PC-3 (cell line): ENCODE measurements at regions not wholly inside any gene's neighbourhood (a gene's known extent, or its start where the extent isn't known, plus 50 kb on each side); places are given as distances from the start of the nearest gene placed in this dataset.

Source experiments
- ATAC-seq: fragments of 200-7000 bp; cut with Tn5 transposase; 2 replicates; pipeline ENCODE4 v1.9.1; 2020; ENCODE audit warnings: mild to moderate bottlenecking, moderate library complexity
- BruUV-seq: library from RNA; stranded (reverse); fragments of 400-500 nt; replicated peaks from 2 replicates; lab custom pipeline; 2021; lab: Mats Ljungman, UMichigan
- CTCF ChIA-PET: fragments of 300-600 bp; sonication (Branson Sonifier 250); formaldehyde crosslinking; loops from one replicate; lab custom pipeline; 2022; ENCODE audit warnings: antibody characterized with exemption; lab: Charles Lee
- POLR2A ChIA-PET: fragments of 300-600 bp; sonication (Branson Sonifier 250); formaldehyde crosslinking; loops from one replicate; lab custom pipeline; 2022; ENCODE audit warnings: antibody characterized with exemption; ENCODE audit not compliant: unreplicated experiment; lab: Charles Lee
- DNase-seq: peaks from one replicate; pipeline ENCODE4 v3.0.0-alpha.2; 2015
- H2AFZ ChIP-seq: fragments of 300-600 bp; sonication (generic); 2 replicates; pipeline ENCODE4 v1.6.0; 2016; ENCODE audit warnings: antibody characterized with exemption, low read length
- H3F3A ChIP-seq: fragments of 300-600 bp; sonication (generic); one replicate; pipeline ENCODE4 v1.6.0; 2017; ENCODE audit warnings: antibody characterized with exemption, low read length, control low read depth, mild to moderate bottlenecking; ENCODE audit not compliant: unreplicated experiment
- H3K27ac ChIP-seq: fragments of 300-600 bp; sonication (generic); 2 replicates; pipeline ENCODE4 v1.5.1; 2016; ENCODE audit warnings: mild to moderate bottlenecking, low read length
- H3K27me3 ChIP-seq: fragments of 300-600 bp; sonication (generic); 2 replicates; pipeline ENCODE4 v1.6.1; 2016; ENCODE audit warnings: low read length, mixed read lengths
- H3K36me3 ChIP-seq: fragments of 300-600 bp; sonication (generic); 2 replicates; pipeline ENCODE4 v1.6.1; 2016; ENCODE audit warnings: low read depth, mixed run types, low read length, mixed read lengths
- H3K4me1 ChIP-seq: fragments of 300-600 bp; sonication (generic); 2 replicates; pipeline ENCODE4 v1.5.1; 2016; ENCODE audit warnings: low read length; ENCODE audit not compliant: insufficient read depth
- H3K4me2 ChIP-seq: fragments of 300-600 bp; sonication (generic); 2 replicates; pipeline ENCODE4 v1.6.0; 2016; ENCODE audit warnings: low read length
- H3K4me3 ChIP-seq: fragments of 300-600 bp; sonication (generic); 2 replicates; pipeline ENCODE4 v1.5.1; 2016; ENCODE audit warnings: mild to moderate bottlenecking, low read length, mixed read lengths
- H3K79me2 ChIP-seq: fragments of 300-600 bp; sonication (generic); 2 replicates; pipeline ENCODE4 v1.6.1; 2017; ENCODE audit warnings: low read length, mixed read lengths
- H3K9ac ChIP-seq: fragments of 300-600 bp; sonication (generic); 2 replicates; pipeline ENCODE4 v1.6.0; 2016; ENCODE audit warnings: mild to moderate bottlenecking, low read length
- H3K9me2 ChIP-seq: fragments of 300-600 bp; sonication (generic); replicated peaks from 2 replicates; pipeline ENCODE4 v1.6.1; 2016; ENCODE audit warnings: mixed run types, low read length, mixed read lengths
- H3K9me3 ChIP-seq: fragments of 300-600 bp; sonication (generic); 2 replicates; pipeline ENCODE4 v1.6.1; 2016; ENCODE audit warnings: low read length, mixed read lengths
- H4K20me1 ChIP-seq: fragments of 300-600 bp; sonication (generic); 2 replicates; pipeline ENCODE4 v1.6.1; 2016; ENCODE audit warnings: low read length, mixed read lengths
- CTCF ChIP-seq: fragments of 300-600 bp; sonication (generic); conservative IDR thresholded peaks from 2 replicates; pipeline ENCODE4 v1.5.1; 2017; ENCODE audit warnings: antibody characterized with exemption, low read depth, mild to moderate bottlenecking, low read length
- EZH2 ChIP-seq: fragments of 300-600 bp; sonication (generic); IDR thresholded peaks from one replicate; pipeline ENCODE4 v1.6.1; 2017; ENCODE audit warnings: antibody characterized with exemption, mild to moderate bottlenecking, low read length; ENCODE audit not compliant: unreplicated experiment
- EZH2phosphoT487 ChIP-seq: fragments of 300-600 bp; sonication (generic); IDR thresholded peaks from 2 replicates; pipeline ENCODE4 v1.6.1; 2018; ENCODE audit warnings: mild to moderate bottlenecking, antibody characterized with exemption, low read length, borderline replicate concordance
- intact Hi-C: fragments of 100-400 bp; cut with micrococcal nuclease; formaldehyde crosslinking; loops from 2 replicates; pipeline ENCODE4 v1.9.0; 2023

- CTCF ChIA-PET, result no interaction called here
- H3K27me3 ChIP-seq, result no peaks in the 10 kb centered on the region
- TF ChIP-seq EZH2phosphoT487 (no peak), CTCF (no peak), EZH2 (no peak)
- intact Hi-C loops, result no loop called here
- POLR2A ChIA-PET, result no interaction called here
- no peak for DNase-seq
- no peaks in the 10 kb centered on the region for H3K9me2 ChIP-seq
- no peaks in the 10 kb centered on the region for H3F3A ChIP-seq
- H3K4me1 ChIP-seq, result no peaks in the 10 kb centered on the region
- H3K4me3 ChIP-seq, result no peak overlapping the region
- H2AFZ ChIP-seq, result no peak overlapping the region
- H4K20me1 ChIP-seq, result no peaks in the 10 kb centered on the region
- H3K36me3 ChIP-seq, result no peaks in the 10 kb centered on the region
- 0 out of 2 replicates have a peak, but pooled peaks cover 9% of the 10 kb centered on the region for H3K9me3 ChIP-seq
- no peak for ATAC-seq
- H3K79me2 ChIP-seq, result no peaks in the 10 kb centered on the region
- H3K27ac ChIP-seq, result no peak overlapping the region
- no peak overlapping the region for H3K9ac ChIP-seq
- no TSS peak for BruUV-seq
- H3K4me2 ChIP-seq, result no peak overlapping the region
Observed at GRCh38 chr3:6540981-6541380, 319.9 kb upstream of the GRM7 start.

- Histone ChIP-seq H3K4me2 (no peak overlapping the region), H3K36me3 (no peaks in the 10 kb centered on the region), H3K27ac (no peak overlapping the region), H3K79me2 (no peaks in the 10 kb centered on the region), H3K9me2 (no peaks in the 10 kb centered on the region), H4K20me1 (no peaks in the 10 kb centered on the region), H3K4me1 (no peaks in the 10 kb centered on the region), H3F3A (no peaks in the 10 kb centered on the region), H3K27me3 (no peaks in the 10 kb centered on the region), H3K4me3 (no peak overlapping the region), H3K9ac (no peak overlapping the region), H3K9me3 (0 out of 2 replicates have a peak, but pooled peaks cover 9% of the 10 kb centered on the region), H2AFZ (no peak overlapping the region)
- ATAC-seq, result no peak
- ChIA-PET POLR2A (no interaction called here), CTCF (no interaction called here)
- TF ChIP-seq EZH2phosphoT487 (no peak), CTCF (no peak), EZH2 (no peak)
- no TSS peak for BruUV-seq
- intact Hi-C loops, result no loop called here
- no peak for DNase-seq
Observed at GRCh38 chr3:6542795-6543194, 318.1 kb upstream of the GRM7 start.

GRCh38 chr3:6549296-6549695, 311.6 kb upstream of the GRM7 start:
- TF ChIP-seq EZH2phosphoT487 (no peak), EZH2 (no peak), CTCF (no peak)
- Histone ChIP-seq H3K9me2 (no peaks in the 10 kb centered on the region), H3F3A (no peaks in the 10 kb centered on the region), H3K27ac (no peak overlapping the region), H2AFZ (no peak overlapping the region), H3K79me2 (no peaks in the 10 kb centered on the region), H3K4me2 (no peak overlapping the region), H3K36me3 (no peaks in the 10 kb centered on the region), H4K20me1 (no peaks in the 10 kb centered on the region), H3K9ac (no peak overlapping the region), H3K4me3 (no peak overlapping the region), H3K27me3 (no peaks in the 10 kb centered on the region), H3K9me3 (0 out of 2 replicates have a peak, but pooled peaks cover 16% of the 10 kb centered on the region), H3K4me1 (no peaks in the 10 kb centered on the region)
- DNase-seq (no peak), ATAC-seq (no peak)
- BruUV-seq, result no TSS peak
- CTCF ChIA-PET, result no interaction called here
- intact Hi-C loops, result no loop called here
- POLR2A ChIA-PET, result no interaction called here
